Vagina (tissue), 2 donors: ENCODE measurements at regions not wholly inside any gene's neighbourhood (a gene's known extent, or its start where the extent isn't known, plus 50 kb on each side); places are given as distances from the start of the nearest gene placed in this dataset.

Experiments used
- POLR2A ChIP-seq, 2 donors: fragments of 450-650 bp; IDR thresholded peaks; one replicate each; pipeline ENCODE4 v1.6.1; 2017; ENCODE audit warnings: antibody characterized with exemption in 2 of 2, mild to moderate bottlenecking in 2 of 2, moderate library complexity in 2 of 2
- TF ChIP-seq, protein P1 (sequence below), 3 experiments: fragments of 450-650 bp in 2 of 3; fragments of 200-600 bp in 1 of 3; sonication (generic) in 1 of 3; IDR thresholded peaks; one replicate each; pipeline ENCODE4 v1.5.1; 2017 to 2019; ENCODE audit warnings: antibody characterized with exemption in 3 of 3, mild to moderate bottlenecking in 2 of 3, moderate library complexity in 2 of 3

DNA sequence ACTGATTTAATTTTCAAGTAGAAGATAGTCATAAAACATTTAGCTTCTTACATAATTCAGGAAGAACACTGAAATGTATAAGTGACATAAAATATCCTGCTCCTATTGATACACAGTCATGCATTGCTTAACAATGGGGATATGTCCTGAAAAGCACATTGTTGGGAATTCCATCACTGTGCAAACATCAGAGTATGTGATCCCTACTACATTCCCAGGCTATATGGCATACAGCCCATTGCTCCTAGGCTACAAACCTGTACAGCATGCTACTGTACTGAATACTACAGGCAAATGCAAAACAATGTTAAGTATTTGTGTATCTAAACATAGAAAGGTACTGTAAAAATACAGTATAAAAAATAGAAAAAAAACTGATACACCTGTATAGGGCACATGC is 723.9 kb upstream of the ARGLU1 start:
- TF ChIP-seq, protein P1, sequence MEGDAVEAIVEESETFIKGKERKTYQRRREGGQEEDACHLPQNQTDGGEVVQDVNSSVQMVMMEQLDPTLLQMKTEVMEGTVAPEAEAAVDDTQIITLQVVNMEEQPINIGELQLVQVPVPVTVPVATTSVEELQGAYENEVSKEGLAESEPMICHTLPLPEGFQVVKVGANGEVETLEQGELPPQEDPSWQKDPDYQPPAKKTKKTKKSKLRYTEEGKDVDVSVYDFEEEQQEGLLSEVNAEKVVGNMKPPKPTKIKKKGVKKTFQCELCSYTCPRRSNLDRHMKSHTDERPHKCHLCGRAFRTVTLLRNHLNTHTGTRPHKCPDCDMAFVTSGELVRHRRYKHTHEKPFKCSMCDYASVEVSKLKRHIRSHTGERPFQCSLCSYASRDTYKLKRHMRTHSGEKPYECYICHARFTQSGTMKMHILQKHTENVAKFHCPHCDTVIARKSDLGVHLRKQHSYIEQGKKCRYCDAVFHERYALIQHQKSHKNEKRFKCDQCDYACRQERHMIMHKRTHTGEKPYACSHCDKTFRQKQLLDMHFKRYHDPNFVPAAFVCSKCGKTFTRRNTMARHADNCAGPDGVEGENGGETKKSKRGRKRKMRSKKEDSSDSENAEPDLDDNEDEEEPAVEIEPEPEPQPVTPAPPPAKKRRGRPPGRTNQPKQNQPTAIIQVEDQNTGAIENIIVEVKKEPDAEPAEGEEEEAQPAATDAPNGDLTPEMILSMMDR (IDR thresholded peaks at IDR 0.05) = no peak
- no peak for TF ChIP-seq POLR2A (IDR thresholded peaks at IDR 0.05)
